Peyer's patch (tissue), 4 donors: ENCODE measurements at regions not wholly inside any gene's neighbourhood (a gene's known extent, or its start where the extent isn't known, plus 50 kb on each side); places are given as distances from the start of the nearest gene placed in this dataset.

ENCODE experiments used
- CTCF ChIP-seq, 6 experiments: fragments of 450-650 bp in 4 of 6; fragments of 200-600 bp in 2 of 6; sonication (generic) in 1 of 6; IDR thresholded peaks; one replicate each; pipeline ENCODE4 v1.5.1; 2017 to 2019; ENCODE audit warnings: antibody characterized with exemption in 6 of 6, mild to moderate bottlenecking in 3 of 6, moderate library complexity in 1 of 6
- POLR2A ChIP-seq, 2 donors: fragments of 450-650 bp; IDR thresholded peaks; one replicate each; pipeline ENCODE4 v1.5.1; 2017; ENCODE audit warnings: antibody characterized with exemption in 2 of 2, mild to moderate bottlenecking in 2 of 2, moderate library complexity in 2 of 2

GRCh38 chr12:92370828-92371227, 225.2 kb upstream of the BTG1 start:
- TF ChIP-seq CTCF (IDR thresholded peaks at IDR 0.05) (no peak), POLR2A (IDR thresholded peaks at IDR 0.05) (no peak)
